ENCODE measurements at regions not wholly inside any gene's neighbourhood (a gene's known extent, or its start where the extent isn't known, plus 50 kb on each side); places are given as distances from the start of the nearest gene placed in this dataset.
"Not testable (repeated sequence)": the region's sequence is repeated elsewhere in the genome, so short reads cannot be mapped to it uniquely, and the experiment has no call there.

DNA sequence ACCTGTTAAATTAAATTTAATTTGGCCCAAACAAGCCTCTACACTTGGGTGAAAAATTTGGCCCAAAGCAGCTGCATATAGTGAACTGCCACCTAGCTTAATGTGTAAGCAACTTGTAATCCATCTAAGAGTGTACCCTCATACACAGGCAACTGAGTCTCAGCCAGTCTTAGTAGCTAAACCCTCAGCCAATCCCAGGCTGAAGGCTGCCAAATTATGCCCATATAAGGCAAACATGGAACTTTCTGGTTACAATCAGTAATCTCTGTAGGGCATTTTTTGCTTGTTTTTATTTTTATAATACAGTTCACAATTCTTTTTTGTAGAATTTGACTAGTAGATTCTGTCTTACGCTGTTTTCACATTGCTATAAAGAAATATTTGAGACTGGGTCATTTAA, 958.7 kb downstream of the FSCB start:
- no peak for DNase-seq (ENCODE audit: low read depth)

- DNase-seq (ENCODE audit: low read depth): not testable (repeated sequence)
These were observed 959.5 kb downstream of the FSCB start for GRCh38 chr14:43547596-43547995.

DNA sequence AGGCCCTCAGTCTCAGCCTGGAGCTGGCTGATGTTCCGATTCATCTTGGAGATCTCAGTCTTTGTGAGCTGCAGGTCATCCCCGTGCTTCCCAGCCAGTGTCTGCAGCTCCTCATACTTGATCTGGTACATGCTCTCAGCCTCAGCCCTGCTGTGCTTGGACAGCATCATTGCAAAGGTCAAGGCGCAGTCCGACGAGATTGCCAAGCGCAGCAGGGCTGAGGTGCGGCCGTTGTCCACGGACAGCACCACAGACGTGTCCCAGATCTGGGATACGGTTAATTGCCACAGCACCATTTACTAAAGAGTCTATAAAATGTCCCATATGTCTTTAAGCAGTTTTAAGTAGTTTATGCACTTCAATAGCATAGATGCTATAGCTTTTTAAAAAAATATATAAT, 965.7 kb downstream of the FSCB start:
- DNase-seq (ENCODE audit: low read depth): no peak

DNA sequence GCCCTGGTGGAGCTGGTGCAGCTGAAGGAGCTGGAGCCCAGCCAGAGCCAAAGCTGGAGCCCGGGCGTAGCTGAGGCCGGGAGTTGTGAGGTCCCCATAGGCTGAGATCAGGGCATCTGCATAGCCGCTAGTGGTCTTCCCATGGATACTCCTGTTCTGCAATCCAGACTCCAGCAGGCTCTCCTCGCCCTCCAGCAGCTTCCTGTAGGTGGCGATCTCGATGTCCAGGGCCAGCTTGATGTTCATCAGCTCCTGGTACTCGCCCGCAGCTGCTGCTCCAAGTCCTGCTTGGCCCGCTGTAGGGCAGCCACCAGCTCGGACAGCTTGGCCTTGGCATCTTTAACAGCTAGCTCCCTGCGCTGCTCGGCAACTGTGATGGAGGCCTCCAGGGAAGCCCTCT, 966.1 kb downstream of the FSCB start:
- no peak for DNase-seq (ENCODE audit: low read depth)

DNA sequence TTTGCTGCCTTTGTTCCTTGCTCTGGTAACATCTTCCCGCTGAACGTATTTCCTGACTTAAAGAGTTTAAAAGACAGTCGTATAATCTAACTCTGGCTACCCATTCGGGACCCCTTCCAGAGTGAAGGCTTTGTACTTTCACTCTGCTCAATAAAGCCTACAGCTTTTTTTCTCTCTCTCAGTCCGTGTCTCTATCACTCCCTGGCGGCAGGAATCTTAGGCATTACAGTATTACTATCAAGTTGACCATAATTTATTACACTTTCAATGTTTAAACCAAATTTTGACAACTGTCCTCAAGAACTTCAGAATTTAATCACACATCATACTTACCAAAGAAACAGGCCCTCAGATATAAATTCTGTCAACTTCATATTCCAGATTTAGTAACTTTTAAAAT, 967.9 kb downstream of the FSCB start:
- DNase-seq (ENCODE audit: low read depth): peak; percentile 1

- no peak for DNase-seq (ENCODE audit: low read depth)
These were observed 971.7 kb downstream of the FSCB start for GRCh38 chr14:43535231-43535838.

DNA sequence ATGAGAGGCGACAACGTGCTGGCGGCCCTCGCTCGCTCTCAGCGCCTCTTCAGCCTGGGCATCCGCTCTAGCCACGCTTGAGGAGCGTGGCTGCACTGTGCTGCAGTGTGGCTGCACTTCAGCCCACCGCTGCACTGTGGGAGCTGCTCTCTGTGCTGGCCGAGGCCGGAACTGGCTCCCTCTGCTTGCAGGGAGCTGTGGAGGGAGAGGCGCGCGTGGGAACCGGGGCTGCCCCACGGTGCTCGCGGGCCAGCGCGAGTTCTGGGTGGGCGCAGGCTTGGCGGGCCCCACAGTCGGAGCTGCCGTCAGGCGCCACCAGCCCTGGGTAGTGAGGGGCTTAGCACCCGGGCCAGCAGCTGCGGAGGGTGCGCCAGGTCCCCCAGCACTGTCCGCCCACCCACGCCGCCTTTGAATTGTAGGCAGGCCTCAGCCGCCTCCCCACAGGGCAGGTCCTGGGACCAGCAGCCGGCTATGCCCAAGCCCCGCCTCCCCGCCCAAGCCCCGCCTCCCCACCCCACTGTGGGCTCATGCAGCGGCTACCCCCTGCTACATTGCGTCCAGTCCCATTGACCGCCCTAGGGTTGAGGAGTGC, 974.2 kb downstream of the FSCB start:
- DNase-seq (ENCODE audit: low read depth): no peak

DNA sequence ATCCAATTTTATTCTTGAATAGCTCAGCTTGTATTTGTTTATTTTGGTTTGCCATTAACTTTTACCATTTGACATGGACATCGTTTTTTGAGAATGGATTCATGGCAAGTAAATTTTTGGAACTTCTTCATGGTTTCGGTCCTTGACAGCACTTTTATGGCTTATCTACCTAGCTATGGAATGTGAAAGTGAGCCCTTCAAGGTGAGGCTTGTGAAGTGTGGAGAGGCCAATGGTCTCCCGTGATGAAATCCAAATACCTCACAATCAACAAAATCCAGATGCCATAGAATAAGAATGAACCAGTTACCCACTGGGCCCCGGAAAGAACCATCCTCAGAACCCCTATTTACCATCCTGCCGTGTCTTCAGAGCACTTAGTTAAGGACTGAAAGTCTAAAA, 978.8 kb downstream of the FSCB start:
- DNase-seq (ENCODE audit: low read depth): no peak

DNA sequence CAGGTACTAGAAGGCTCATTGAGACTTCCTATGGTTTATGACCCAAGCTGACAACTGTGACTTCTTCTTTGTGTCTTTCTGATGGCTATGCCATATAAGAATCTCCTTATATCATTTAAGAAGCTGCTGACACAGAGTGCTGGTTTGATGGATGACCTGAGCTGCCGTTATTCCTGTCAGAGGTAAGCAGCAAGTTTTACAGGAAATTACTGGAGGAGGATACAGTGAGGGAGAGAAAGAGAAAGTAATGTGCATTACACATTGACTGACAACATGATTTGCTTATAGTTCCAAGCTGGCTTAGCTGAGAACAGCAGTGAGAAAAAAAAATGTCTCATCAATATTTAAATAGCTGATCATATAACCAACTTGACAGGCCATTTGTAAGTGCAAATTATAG, 981.4 kb downstream of the FSCB start:
- no peak for DNase-seq (ENCODE audit: low read depth)

DNA sequence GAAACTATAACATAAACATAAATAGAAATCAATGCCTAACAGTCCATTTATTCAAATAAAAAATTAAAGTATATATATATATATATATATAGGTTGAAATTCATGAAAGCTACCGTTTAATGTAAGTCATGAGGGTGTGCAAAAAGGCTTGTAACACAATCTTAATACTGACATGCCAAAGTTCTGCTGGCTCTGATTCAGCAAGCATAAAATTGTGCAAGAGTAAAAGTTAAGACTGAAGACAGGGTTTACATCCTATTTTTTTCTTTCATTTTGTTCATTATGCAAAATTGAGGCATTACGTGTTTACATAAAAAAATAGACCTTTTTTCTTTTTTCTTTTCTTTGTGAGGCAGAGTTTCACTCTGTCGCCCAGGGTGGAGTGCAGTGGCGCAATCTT, 984.2 kb downstream of the FSCB start:
- no peak for DNase-seq (ENCODE audit: low read depth)

DNA sequence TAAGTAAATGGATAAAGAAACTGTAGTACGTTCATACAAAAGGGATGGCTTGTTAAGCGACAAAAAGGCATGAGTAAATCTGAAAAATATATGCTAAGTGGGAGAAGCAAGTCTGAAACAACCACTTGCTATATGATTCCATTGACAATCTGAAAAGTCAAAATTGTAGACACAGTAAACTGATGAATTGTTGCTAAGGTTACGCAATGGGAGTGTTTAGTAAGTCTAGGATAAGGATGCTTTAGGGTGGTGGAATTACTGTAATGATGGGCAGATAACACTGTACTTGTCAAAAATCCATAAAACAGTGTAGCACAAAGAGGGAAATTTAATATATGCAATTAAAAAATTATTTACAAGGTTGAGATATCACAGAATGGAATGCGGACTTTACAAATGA, 984.9 kb downstream of the FSCB start:
- no peak for DNase-seq (ENCODE audit: low read depth)

GRCh38 chr14:43503508-43503907, 1003.6 kb downstream of the FSCB start:
- DNase-seq (ENCODE audit: low read depth): no peak

GRCh38 chr14:43492359-43492758, 1014.7 kb downstream of the FSCB start:
- not testable (repeated sequence) for DNase-seq (ENCODE audit: low read depth)

GRCh38 chr14:43483415-43483814, 1023.7 kb downstream of the FSCB start:
- DNase-seq (ENCODE audit: low read depth): no peak

GRCh38 chr14:43481864-43482263, 1025.2 kb downstream of the FSCB start:
- no peak for DNase-seq (ENCODE audit: low read depth)

DNA sequence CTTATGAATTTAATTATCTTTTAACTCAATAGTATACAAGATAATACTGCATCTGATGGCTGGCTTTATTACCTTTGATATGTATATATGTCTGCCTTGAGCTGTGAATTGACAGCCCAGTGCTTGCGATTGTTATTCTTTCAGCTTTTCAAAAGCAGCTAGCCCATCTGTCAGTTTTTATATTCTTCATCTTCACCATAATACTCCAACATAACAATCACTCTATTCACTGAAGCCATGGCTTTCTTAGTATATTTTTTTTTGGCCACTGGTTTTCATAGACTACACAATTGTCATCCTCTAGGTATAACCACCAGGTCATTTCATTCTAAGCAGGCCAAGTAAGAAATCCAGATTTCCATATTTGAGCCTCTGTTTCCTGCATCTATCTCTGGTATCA, 1026.1 kb downstream of the FSCB start:
- DNase-seq (ENCODE audit: low read depth): no peak

GRCh38 chr14:43479596-43480195, 1027.4 kb downstream of the FSCB start:
- no peak for DNase-seq (ENCODE audit: low read depth)

DNA sequence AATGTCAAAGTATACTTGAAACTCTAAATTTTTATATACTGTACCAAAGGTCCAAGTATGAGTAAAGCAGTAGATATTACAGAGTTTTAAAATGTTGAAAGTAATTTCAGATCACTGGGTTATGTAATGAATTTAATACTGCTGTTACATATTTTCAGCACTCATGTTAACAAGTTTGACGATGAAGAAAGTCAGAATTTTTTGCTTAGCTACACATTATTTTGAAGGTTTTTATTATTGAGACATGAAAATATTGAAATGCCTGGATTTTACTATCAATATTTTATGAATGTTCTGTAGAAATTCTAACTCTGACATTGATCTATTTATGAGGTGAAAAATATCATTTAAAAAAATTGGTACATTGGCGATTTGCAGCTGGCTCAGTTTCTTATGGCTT, 1030.3 kb downstream of the FSCB start:
- no peak for DNase-seq (ENCODE audit: low read depth)

DNA sequence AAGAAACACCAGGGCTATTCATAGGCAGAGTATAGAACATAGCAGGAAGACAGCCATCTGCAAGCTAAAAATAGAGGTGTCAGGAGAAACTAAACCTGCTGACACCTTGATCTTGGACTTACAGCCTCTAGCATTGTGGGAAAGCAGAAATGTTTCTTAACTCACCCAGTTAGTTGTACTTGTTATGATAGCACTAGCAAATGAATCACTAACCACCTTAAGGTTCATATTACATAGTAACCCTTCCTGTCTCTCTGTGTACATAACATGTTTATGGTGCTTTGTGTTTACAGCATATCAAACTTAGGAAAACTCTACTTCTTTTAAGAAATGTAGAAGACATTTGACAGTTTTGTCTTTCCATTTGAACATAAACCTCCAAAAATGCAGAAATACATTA, 1031.3 kb downstream of the FSCB start:
- DNase-seq (ENCODE audit: low read depth): no peak

DNA sequence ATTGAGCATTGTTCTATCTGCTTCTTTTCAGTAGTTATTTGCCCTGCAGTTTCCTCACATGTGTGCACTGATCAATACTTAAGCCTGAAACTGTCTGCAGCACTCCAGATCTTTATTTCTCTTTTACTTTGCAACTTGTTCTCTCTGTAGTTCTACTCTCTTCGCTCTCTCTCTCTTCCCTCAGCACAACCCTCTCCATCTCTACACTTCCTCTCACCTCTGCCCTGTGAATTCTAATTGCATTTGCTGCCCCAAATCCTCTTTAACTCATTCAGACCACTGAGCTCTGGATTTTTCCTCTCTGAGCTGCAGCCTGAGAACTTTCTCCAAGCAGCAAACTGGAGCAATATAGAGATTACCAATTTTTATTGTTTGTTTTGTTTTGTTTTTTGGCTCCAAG, 1035.5 kb downstream of the FSCB start:
- DNase-seq (ENCODE audit: low read depth): no peak

GRCh38 chr14:43464968-43465367, 1042.1 kb downstream of the FSCB start:
- no peak for DNase-seq (ENCODE audit: low read depth)

- no peak for DNase-seq (ENCODE audit: low read depth)
These were observed 1057.8 kb downstream of the FSCB start for GRCh38 chr14:43449291-43449690.

- DNase-seq (ENCODE audit: low read depth): no peak
These were observed 1069.0 kb downstream of the FSCB start for GRCh38 chr14:43438056-43438455.

DNA sequence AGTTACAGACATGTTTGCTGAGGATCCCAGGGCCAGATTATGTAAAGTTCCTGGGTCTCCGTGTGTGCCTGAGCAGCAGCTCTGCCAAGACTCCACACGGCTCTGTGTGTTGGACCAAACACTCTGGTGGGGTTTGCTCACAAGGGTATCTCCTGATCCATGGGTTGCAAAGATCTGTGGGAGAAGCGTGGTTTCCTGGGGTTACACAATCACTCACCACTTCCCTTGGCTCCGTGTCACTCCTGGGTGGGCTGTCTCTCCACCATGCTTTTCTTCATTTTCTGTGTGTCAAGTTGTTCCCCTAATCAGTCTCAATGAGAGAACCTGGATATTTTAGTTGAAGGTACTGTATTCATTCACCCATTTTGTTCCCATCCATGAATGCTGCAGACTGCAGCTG, 1088.8 kb downstream of the FSCB start:
- no peak for DNase-seq (ENCODE audit: low read depth)

All from iris pigment epithelial cell (primary cell).